HCT116 (cell line): ENCODE measurements at regions not wholly inside any gene's neighbourhood (a gene's known extent, or its start where the extent isn't known, plus 50 kb on each side); places are given as distances from the start of the nearest gene placed in this dataset.

ENCODE experiments used
- ATAC-seq: fragments of 200-7000 bp; cut with Tn5 transposase; 2 replicates; pipeline ENCODE4 v1.9.1; 2020; ENCODE audit warnings: mild to moderate bottlenecking, moderate library complexity
- BruUV-seq: library from RNA; stranded (reverse); fragments of 400-500 nt; replicated peaks from 2 replicates; lab custom pipeline; 2021; lab: Mats Ljungman, UMichigan
- CTCF ChIA-PET: fragments of 300-600 bp; sonication (Branson Sonifier 250); formaldehyde crosslinking; loops from one replicate; lab custom pipeline; 2021; ENCODE audit warnings: antibody characterized with exemption; lab: Charles Lee
- POLR2A ChIA-PET: fragments of 300-600, 350-600 bp; sonication (Branson Sonifier 250); formaldehyde crosslinking; loops from one replicate; lab custom pipeline; 2021; ENCODE audit warnings: antibody characterized with exemption; lab: Charles Lee
- RAD21 ChIA-PET, 2 experiments: fragments of 300-600 bp; sonication (Branson Sonifier 250); formaldehyde crosslinking; loops; one replicate each; lab custom pipeline; 2023; ENCODE audit warnings: low total read pairs in 2 of 2; ENCODE audit not compliant: uncharacterized antibody in 2 of 2, unreplicated experiment in 2 of 2, low non-redundant PET in 1 of 2; lab: Charles Lee
- DNase-seq: peaks from one replicate; pipeline ENCODE4 v3.0.0-alpha.2; 2010; ENCODE audit warnings: low read depth, low spot score
- H2AFZ ChIP-seq: fragments of 200-600 bp; shearing (Covaris generic), sonication (generic); 2 replicates; pipeline ENCODE4 v1.6.1; 2017; ENCODE audit warnings: low read depth, mixed run types, mixed read lengths, antibody characterized with exemption, low read length; ENCODE audit not compliant: poor library complexity, severe bottlenecking
- H3K27ac ChIP-seq: 2 replicates; pipeline ENCODE4 v1.5.1; 2012; ENCODE audit warnings: low read depth, low read length
- H3K27me3 ChIP-seq: fragments of 200-600 bp; sonication (generic); 2 replicates; pipeline ENCODE4 v1.6.1; 2016; ENCODE audit warnings: mixed run types, low read length, mixed read lengths; ENCODE audit not compliant: insufficient read depth
- H3K36me3 ChIP-seq, 2 experiments: fragments of 200-500 bp in 1 of 2; fragments of 200-600 bp in 1 of 2; sonication (Bioruptor generic) in 1 of 2; sonication (generic) in 1 of 2; 2 replicates each; pipeline versions ENCODE4 v1.5.1 to v1.6.1; 2014 to 2016; ENCODE audit warnings: low read length in 2 of 2, inconsistent platforms in 1 of 2, mixed read lengths in 1 of 2, mixed run types in 1 of 2; ENCODE audit not compliant: insufficient read depth in 2 of 2, control insufficient read depth in 1 of 2
- H3K4me1 ChIP-seq, 2 experiments: fragments of 200-600 bp in 1 of 2; sonication (generic) in 1 of 2; 2 replicates each; pipeline versions ENCODE4 v1.5.1 to v1.6.1; 2012 to 2017; ENCODE audit warnings: low read length in 2 of 2, inconsistent platforms in 1 of 2, mild to moderate bottlenecking in 1 of 2, mixed read lengths in 1 of 2, mixed run types in 1 of 2, moderate library complexity in 1 of 2; ENCODE audit not compliant: insufficient read depth in 2 of 2, control insufficient read depth in 1 of 2
- H3K4me2 ChIP-seq: fragments of 200-600 bp; sonication (generic); 2 replicates; pipeline ENCODE4 v1.6.1; 2017; ENCODE audit warnings: mixed run types, low read length, mixed read lengths
- H3K4me3 ChIP-seq, 2 experiments: fragments of 200-600 bp in 1 of 2; sonication (generic) in 1 of 2; replicated peaks in 1 of 2; 2 replicates each; pipeline ENCODE4 v1.5.1; 2011 to 2016; ENCODE audit warnings: low read length in 2 of 2, control low read depth in 1 of 2, low read depth in 1 of 2, mild to moderate bottlenecking in 1 of 2, mixed read lengths in 1 of 2, mixed run types in 1 of 2
- H3K79me2 ChIP-seq: fragments of 200-600 bp; sonication (generic); 2 replicates; pipeline ENCODE4 v1.6.1; 2017; ENCODE audit warnings: mild to moderate bottlenecking, mixed run types, low read length, moderate library complexity, mixed read lengths; ENCODE audit not compliant: insufficient read depth
- H3K9ac ChIP-seq: fragments of 200-600 bp; sonication (generic); 2 replicates; pipeline ENCODE4 v1.6.1; 2016; ENCODE audit warnings: low read length, mixed read lengths
- H3K9me2 ChIP-seq: fragments of 200-600 bp; sonication (generic), shearing (Covaris generic); 2 replicates; pipeline ENCODE4 v1.6.1; 2017; ENCODE audit warnings: mixed run types, mild to moderate bottlenecking, moderate library complexity; ENCODE audit not compliant: insufficient read depth
- H3K9me3 ChIP-seq, 2 experiments: fragments of 200-500 bp in 1 of 2; fragments of 200-600 bp in 1 of 2; sonication (Bioruptor generic) in 1 of 2; sonication (generic) in 1 of 2; 2 replicates each; pipeline ENCODE4 v1.6.1; 2014 to 2017; ENCODE audit warnings: low read length in 2 of 2, mixed read lengths in 2 of 2, inconsistent platforms in 1 of 2, low read depth in 1 of 2, mild to moderate bottlenecking in 1 of 2, mixed run types in 1 of 2, moderate library complexity in 1 of 2; ENCODE audit not compliant: control insufficient read depth in 1 of 2, insufficient read depth in 1 of 2
- H4K20me1 ChIP-seq: fragments of 200-600 bp; sonication (generic), shearing (Covaris generic); 2 replicates; pipeline ENCODE4 v1.6.1; 2017; ENCODE audit warnings: mixed run types, mild to moderate bottlenecking, moderate library complexity; ENCODE audit not compliant: insufficient read depth
- CBX3 ChIP-seq: IDR thresholded peaks from 2 replicates; pipeline ENCODE4 v1.6.1; 2012; ENCODE audit warnings: low read depth
- CEBPB ChIP-seq: IDR thresholded peaks from 2 replicates; pipeline ENCODE4 v1.6.1; 2012; ENCODE audit warnings: low read depth
- ELF1 ChIP-seq: IDR thresholded peaks from 2 replicates; pipeline ENCODE4 v1.6.1; 2012; ENCODE audit warnings: low read depth, borderline replicate concordance
- EZH2 ChIP-seq: fragments of 200-600 bp; sonication (generic); IDR thresholded peaks from 2 replicates; pipeline ENCODE4 v1.6.1; 2017; ENCODE audit warnings: antibody characterized with exemption, mixed run types
- FOSL1 ChIP-seq: IDR thresholded peaks from 2 replicates; pipeline ENCODE4 v1.6.1; 2012; ENCODE audit warnings: low read depth
- JUND ChIP-seq: IDR thresholded peaks from 2 replicates; pipeline ENCODE4 v1.6.1; 2012
- POLR2A ChIP-seq: IDR thresholded peaks from 2 replicates; pipeline ENCODE4 v1.7.0; 2011; ENCODE audit warnings: borderline replicate concordance; ENCODE audit not compliant: insufficient read depth, insufficient read length; ENCODE audit errors: extremely low read depth
- RAD21 ChIP-seq: IDR thresholded peaks from 2 replicates; pipeline ENCODE4 v1.6.1; 2012; ENCODE audit warnings: low read depth, mild to moderate bottlenecking
- REST ChIP-seq: IDR thresholded peaks from 2 replicates; pipeline ENCODE4 v1.6.1; 2012; ENCODE audit warnings: low read depth
- SP1 ChIP-seq: IDR thresholded peaks from 2 replicates; pipeline ENCODE4 v1.6.1; 2012; ENCODE audit warnings: low read depth
- TCF7L2 ChIP-seq: IDR thresholded peaks from 2 replicates; pipeline ENCODE4 v1.7.0; 2011; ENCODE audit warnings: borderline replicate concordance, inconsistent platforms; ENCODE audit not compliant: insufficient read depth, insufficient read length; ENCODE audit errors: extremely low read depth
- YY1 ChIP-seq: IDR thresholded peaks from 2 replicates; pipeline ENCODE4 v1.6.1; 2011; ENCODE audit warnings: low read length, low read depth, moderate library complexity, mild to moderate bottlenecking; ENCODE audit not compliant: insufficient replicate concordance; ENCODE audit errors: extremely low read depth
- ZFX ChIP-seq: fragments of 450-650 bp; IDR thresholded peaks from 2 replicates; pipeline ENCODE4 v1.6.1; 2017
- ZNF274 ChIP-seq: fragments of 200-500 bp; sonication (Bioruptor generic); IDR thresholded peaks from 2 replicates; pipeline ENCODE4 v1.6.1; 2014; ENCODE audit warnings: mild to moderate bottlenecking, low read depth, low read length, inconsistent platforms
- intact Hi-C: fragments of 100-400 bp; cut with micrococcal nuclease; formaldehyde crosslinking; loops from 2 replicates; pipeline ENCODE4 v1.10.0; 2022
- TF ChIP-seq, protein P1 (sequence below), 3 experiments: fragments of 200-600 bp in 1 of 3; sonication (generic) in 1 of 3; IDR thresholded peaks in 2 of 3; conservative IDR thresholded peaks in 1 of 3; 2 replicates each; pipeline ENCODE4 v1.5.1; 2012 to 2017; ENCODE audit warnings: low read depth in 2 of 3, low read length in 2 of 3, antibody characterized with exemption in 1 of 3, borderline replicate concordance in 1 of 3, control low read depth in 1 of 3, mild to moderate bottlenecking in 1 of 3, mixed read lengths in 1 of 3, mixed run types in 1 of 3, moderate library complexity in 1 of 3; ENCODE audit not compliant: insufficient read depth in 1 of 3
- TF ChIP-seq, protein P2 (sequence below): IDR thresholded peaks from 2 replicates; pipeline ENCODE4 v1.6.1; 2012

DNA sequence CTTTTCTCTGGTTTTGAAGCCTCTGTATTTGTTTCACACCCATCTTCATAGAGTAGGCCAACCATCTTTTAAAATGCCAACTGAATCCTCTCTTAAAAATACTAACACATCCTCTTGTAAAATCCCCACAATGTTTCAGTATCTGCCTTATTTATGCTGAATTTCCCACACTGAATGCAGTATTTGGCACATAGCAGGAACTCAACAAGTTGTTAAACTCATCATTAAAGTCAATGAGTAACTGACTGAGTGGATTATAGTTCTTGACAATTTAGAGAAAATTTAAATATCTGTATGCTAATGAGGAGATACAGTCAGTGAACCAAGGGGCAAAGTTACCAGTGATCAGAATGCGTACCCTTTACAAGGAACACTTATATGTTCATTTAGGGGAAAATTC, 505.5 kb upstream of the PCDH9 start:
- Histone ChIP-seq H3K79me2 (no peaks in the 10 kb centered on the region), H3K27ac (no peak overlapping the region), H4K20me1 (no peaks in the 10 kb centered on the region), H3K9ac (no peak overlapping the region), H3K4me2 (no peak overlapping the region), H3K4me3 (no peak overlapping the region), H3K4me1 (no peaks in the 10 kb centered on the region), H3K9me3 (no peaks in the 10 kb centered on the region), H3K27me3 (no peaks in the 10 kb centered on the region), H2AFZ (no peak overlapping the region), H3K36me3 (no peaks in the 10 kb centered on the region), H3K9me2 (no peaks in the 10 kb centered on the region)
- no TSS peak for BruUV-seq
- DNase-seq: no peak
- POLR2A ChIA-PET: no interaction called here
- RAD21 ChIA-PET: no interaction called here
- CTCF ChIA-PET: no interaction called here
- TF ChIP-seq CEBPB: no peak
- no peak for TF ChIP-seq YY1
- no peak for TF ChIP-seq SP1
- no peak for TF ChIP-seq ZFX
- TF ChIP-seq RAD21: no peak
- TF ChIP-seq FOSL1: no peak
- ATAC-seq: no peak
- intact Hi-C loops: loop anchor here (10.0 kb wide), 1 partner anchor 1199 kb away; no protein-coding TSS in a partner anchor

DNA sequence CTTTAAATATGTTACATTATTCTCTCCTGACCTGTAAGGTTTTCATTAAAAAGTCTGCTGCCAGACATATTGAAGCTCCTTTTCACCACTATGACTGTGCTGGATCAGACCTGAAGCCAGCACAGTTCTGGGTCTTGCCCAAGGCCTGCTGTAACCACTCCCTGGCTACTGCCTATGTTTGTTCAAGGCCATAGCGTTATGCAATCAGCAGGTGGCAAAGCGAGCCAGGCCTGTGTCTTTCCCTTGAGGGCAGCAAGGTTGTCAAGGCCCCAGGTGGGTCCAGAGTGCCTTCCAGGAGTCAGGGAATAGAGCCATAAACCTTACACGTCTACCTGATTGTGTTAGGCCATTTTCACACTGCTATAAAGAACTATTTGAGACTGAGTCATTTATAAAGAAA, 496.8 kb upstream of the PCDH9 start:
- no peaks in the 10 kb centered on the region for H3K4me1 ChIP-seq
- no peak for DNase-seq

More for the DNA sequence above, 496.8 kb upstream of the PCDH9 start:
- no peak overlapping the region for H2AFZ ChIP-seq
- no peak overlapping the region for H3K4me3 ChIP-seq
- ATAC-seq: no peak
- H3K9ac ChIP-seq: no peak overlapping the region
- no peaks in the 10 kb centered on the region for H3K79me2 ChIP-seq
- POLR2A ChIA-PET: no interaction called here
- no peaks in the 10 kb centered on the region for H3K36me3 ChIP-seq
- no peak for TF ChIP-seq ZFX
- TF ChIP-seq REST: no peak
- TF ChIP-seq, protein P1, sequence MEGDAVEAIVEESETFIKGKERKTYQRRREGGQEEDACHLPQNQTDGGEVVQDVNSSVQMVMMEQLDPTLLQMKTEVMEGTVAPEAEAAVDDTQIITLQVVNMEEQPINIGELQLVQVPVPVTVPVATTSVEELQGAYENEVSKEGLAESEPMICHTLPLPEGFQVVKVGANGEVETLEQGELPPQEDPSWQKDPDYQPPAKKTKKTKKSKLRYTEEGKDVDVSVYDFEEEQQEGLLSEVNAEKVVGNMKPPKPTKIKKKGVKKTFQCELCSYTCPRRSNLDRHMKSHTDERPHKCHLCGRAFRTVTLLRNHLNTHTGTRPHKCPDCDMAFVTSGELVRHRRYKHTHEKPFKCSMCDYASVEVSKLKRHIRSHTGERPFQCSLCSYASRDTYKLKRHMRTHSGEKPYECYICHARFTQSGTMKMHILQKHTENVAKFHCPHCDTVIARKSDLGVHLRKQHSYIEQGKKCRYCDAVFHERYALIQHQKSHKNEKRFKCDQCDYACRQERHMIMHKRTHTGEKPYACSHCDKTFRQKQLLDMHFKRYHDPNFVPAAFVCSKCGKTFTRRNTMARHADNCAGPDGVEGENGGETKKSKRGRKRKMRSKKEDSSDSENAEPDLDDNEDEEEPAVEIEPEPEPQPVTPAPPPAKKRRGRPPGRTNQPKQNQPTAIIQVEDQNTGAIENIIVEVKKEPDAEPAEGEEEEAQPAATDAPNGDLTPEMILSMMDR (IDR thresholded peaks at IDR 0.05 in 2 of 3, conservative IDR thresholded peaks at IDR 0.05 in 1 of 3; ENCODE audit: borderline replicate concordance in 1 of 3, insufficient read depth in 1 of 3, low read depth in 2 of 3, low read length in 2 of 3): no peak
- TF ChIP-seq ELF1: no peak
- no peak for TF ChIP-seq POLR2A
- no peak for TF ChIP-seq JUND
- TF ChIP-seq CBX3: no peak
- TF ChIP-seq EZH2: no peak
- TF ChIP-seq SP1: no peak
- no peak for TF ChIP-seq TCF7L2
- no peak for TF ChIP-seq ZNF274
- TF ChIP-seq RAD21: no peak
- TF ChIP-seq CEBPB: no peak
- TF ChIP-seq, protein P2, sequence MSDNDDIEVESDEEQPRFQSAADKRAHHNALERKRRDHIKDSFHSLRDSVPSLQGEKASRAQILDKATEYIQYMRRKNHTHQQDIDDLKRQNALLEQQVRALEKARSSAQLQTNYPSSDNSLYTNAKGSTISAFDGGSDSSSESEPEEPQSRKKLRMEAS: no peak
- TF ChIP-seq, all 23 proteins: peak for 0
- Histone ChIP-seq H3K9me2 (no peaks in the 10 kb centered on the region), H3K4me2 (no peak overlapping the region), H3K27ac (no peak overlapping the region), H4K20me1 (no peaks in the 10 kb centered on the region), H3K9me3 (no peaks in the 10 kb centered on the region), H3K27me3 (no peaks in the 10 kb centered on the region)
- no TSS peak for BruUV-seq
- CTCF ChIA-PET: no interaction called here
- intact Hi-C loops: no loop called here
- RAD21 ChIA-PET: no interaction called here
